HEK293 (cell line): ENCODE measurements at regions not wholly inside any gene's neighbourhood (a gene's known extent, or its start where the extent isn't known, plus 50 kb on each side); places are given as distances from the start of the nearest gene placed in this dataset.

Experiments
- CTCF ChIA-PET: fragments of 350-600 bp; formaldehyde crosslinking; extraction: SDS; loops from one replicate; lab custom pipeline; 2021; ENCODE audit warnings: antibody characterized with exemption; lab: Yijun Ruan, JAX
- POLR2A ChIA-PET: fragments of 300-600 bp; formaldehyde crosslinking; extraction: SDS; loops from one replicate; lab custom pipeline; 2020; ENCODE audit warnings: antibody characterized with exemption, inconsistent platforms; lab: Yijun Ruan, JAX
- H3K27ac ChIP-seq: fragments of 200-500 bp; sonication (Bioruptor generic); 2 replicates; pipeline ENCODE4 v1.5.1; 2014; ENCODE audit warnings: low read depth, low read length, control low read depth, inconsistent platforms; ENCODE audit errors: extremely low read depth
- H3K36me3 ChIP-seq, 2 experiments: fragments of 200-500 bp in 1 of 2; sonication (Bioruptor generic) in 1 of 2; 1 replicate in 1 of 2; 2 replicates in 1 of 2; pipeline ENCODE4 v1.5.1; 2014 to 2017; ENCODE audit warnings: inconsistent platforms in 2 of 2, low read length in 2 of 2; ENCODE audit not compliant: control insufficient read depth in 2 of 2, insufficient read depth in 1 of 2
- H3K4me1 ChIP-seq: fragments of 200-500 bp; sonication (Bioruptor generic); 2 replicates; pipeline ENCODE4 v1.5.1; 2014; ENCODE audit warnings: mild to moderate bottlenecking, low read length, inconsistent platforms; ENCODE audit not compliant: control insufficient read depth, insufficient read depth
- H3K4me3 ChIP-seq: 2 replicates; pipeline ENCODE4 v1.5.1; 2011; ENCODE audit warnings: low read depth, mild to moderate bottlenecking, control low read depth, low read length, moderate library complexity
- H3K9me3 ChIP-seq: fragments of 200-500 bp; sonication (Bioruptor generic); 2 replicates; pipeline ENCODE4 v1.5.1; 2014; ENCODE audit warnings: low read depth, low read length, inconsistent platforms; ENCODE audit not compliant: control insufficient read depth, insufficient read depth
- ATF2 ChIP-seq: fragments of 450-650 bp; formaldehyde crosslinking; IDR thresholded peaks from 2 replicates; pipeline ENCODE4 v1.5.1; 2016; ENCODE audit warnings: missing biosample characterization, missing genetic modification characterization, low read depth
- IKZF3 ChIP-seq: fragments of 450-650 bp; IDR thresholded peaks from 2 replicates; pipeline ENCODE4 v1.5.0; 2018; ENCODE audit warnings: missing biosample characterization, mild to moderate bottlenecking, missing genetic modification characterization, moderate library complexity
- REPIN1 ChIP-seq: fragments of 450-650 bp; formaldehyde crosslinking; IDR thresholded peaks from 2 replicates; pipeline ENCODE4 v1.5.1; 2017; ENCODE audit warnings: missing biosample characterization, missing genetic modification characterization, low read depth
- ZBTB7A ChIP-seq: fragments of 450-650 bp; formaldehyde crosslinking; IDR thresholded peaks from 2 replicates; pipeline ENCODE4 v1.5.1; 2016; ENCODE audit warnings: low read depth, missing biosample characterization, missing genetic modification characterization
- ZNF16 ChIP-seq: fragments of 450-650 bp; formaldehyde crosslinking; IDR thresholded peaks from 2 replicates; pipeline ENCODE4 v1.5.1; 2016; ENCODE audit warnings: low read depth, missing biosample characterization, missing genetic modification characterization
- ZNF221 ChIP-seq: fragments of 450-650 bp; formaldehyde crosslinking; IDR thresholded peaks from 2 replicates; pipeline ENCODE4 v1.5.1; 2017; ENCODE audit warnings: missing biosample characterization, missing genetic modification characterization, borderline replicate concordance
- ZNF473 ChIP-seq: fragments of 450-650 bp; formaldehyde crosslinking; IDR thresholded peaks from 2 replicates; pipeline ENCODE4 v1.5.1; 2017; ENCODE audit warnings: missing biosample characterization, missing genetic modification characterization
- ZNF48 ChIP-seq: fragments of 450-650 bp; formaldehyde crosslinking; IDR thresholded peaks from 2 replicates; pipeline ENCODE4 v1.5.1; 2016; ENCODE audit warnings: missing biosample characterization, missing genetic modification characterization
- ZNF596 ChIP-seq: fragments of 450-650 bp; IDR thresholded peaks from 2 replicates; pipeline ENCODE4 v1.5.0; 2018; ENCODE audit warnings: missing biosample characterization, mild to moderate bottlenecking, missing genetic modification characterization, moderate library complexity
- TF ChIP-seq, protein P1 (sequence below): fragments of 450-650 bp; formaldehyde crosslinking; IDR thresholded peaks from 2 replicates; pipeline ENCODE4 v1.5.1; 2017; ENCODE audit warnings: missing biosample characterization, missing genetic modification characterization
- TF ChIP-seq, protein P2 (sequence below): IDR thresholded peaks from 2 replicates; pipeline ENCODE4 v1.6.1; 2011; ENCODE audit warnings: mild to moderate bottlenecking, low read depth, low read length, borderline replicate concordance
- TF ChIP-seq, protein P3 (sequence below): fragments of 450-650 bp; formaldehyde crosslinking; IDR thresholded peaks from 2 replicates; pipeline ENCODE4 v1.5.1; 2016; ENCODE audit warnings: missing biosample characterization, missing genetic modification characterization, low read depth

DNA sequence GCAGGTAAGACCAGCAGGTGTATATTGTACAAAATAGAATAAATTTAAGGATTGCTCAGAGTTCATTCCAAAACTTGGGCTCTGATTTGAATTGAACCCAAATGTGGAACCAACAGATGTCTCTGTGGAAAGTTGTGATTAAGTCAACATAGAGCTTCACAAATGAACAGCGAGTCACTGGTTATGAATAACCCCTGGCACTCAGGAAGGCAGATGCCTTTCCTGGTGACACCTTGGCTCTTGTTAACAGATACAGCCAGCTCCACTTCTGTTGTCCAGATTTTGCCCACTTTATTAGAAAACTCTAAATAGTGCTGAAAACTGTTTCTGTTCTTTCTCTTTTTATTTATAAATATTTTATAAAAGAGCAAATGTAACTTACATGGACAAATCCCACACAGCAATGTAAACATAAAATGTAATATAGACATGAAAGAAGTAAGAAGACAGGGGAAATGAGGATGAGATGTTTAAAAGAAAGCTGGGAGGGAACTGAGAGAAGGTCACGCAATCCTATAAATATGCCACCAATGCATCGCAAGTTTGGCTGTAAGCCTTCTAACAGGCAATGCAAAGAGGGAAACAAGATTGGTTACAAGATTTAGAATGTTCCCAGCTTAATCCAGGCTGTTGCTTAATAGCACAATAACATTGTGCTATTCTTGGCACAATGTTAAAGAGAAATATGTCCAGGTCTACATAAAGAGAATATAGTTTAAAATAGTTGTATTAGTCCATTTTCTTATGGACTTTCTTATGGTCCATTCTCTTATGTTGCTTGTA is 495.5 kb downstream of the TAFA4 start:
- no peaks in the 10 kb centered on the region for H3K36me3 ChIP-seq
- POLR2A ChIA-PET, result no interaction called here
- no peaks in the 10 kb centered on the region for H3K9me3 ChIP-seq
- no peak overlapping the region for H3K27ac ChIP-seq
- CTCF ChIA-PET, result no interaction called here
- TF ChIP-seq ZNF16 (no peak), ZNF48 (tag by site-specific recombination) (no peak), ZBTB7A (tag by site-specific recombination) (no peak), REPIN1 (tag by site-specific recombination) (no peak), IKZF3 (no peak), ATF2 (tag by site-specific recombination) (no peak)
- TF ChIP-seq, protein P1, sequence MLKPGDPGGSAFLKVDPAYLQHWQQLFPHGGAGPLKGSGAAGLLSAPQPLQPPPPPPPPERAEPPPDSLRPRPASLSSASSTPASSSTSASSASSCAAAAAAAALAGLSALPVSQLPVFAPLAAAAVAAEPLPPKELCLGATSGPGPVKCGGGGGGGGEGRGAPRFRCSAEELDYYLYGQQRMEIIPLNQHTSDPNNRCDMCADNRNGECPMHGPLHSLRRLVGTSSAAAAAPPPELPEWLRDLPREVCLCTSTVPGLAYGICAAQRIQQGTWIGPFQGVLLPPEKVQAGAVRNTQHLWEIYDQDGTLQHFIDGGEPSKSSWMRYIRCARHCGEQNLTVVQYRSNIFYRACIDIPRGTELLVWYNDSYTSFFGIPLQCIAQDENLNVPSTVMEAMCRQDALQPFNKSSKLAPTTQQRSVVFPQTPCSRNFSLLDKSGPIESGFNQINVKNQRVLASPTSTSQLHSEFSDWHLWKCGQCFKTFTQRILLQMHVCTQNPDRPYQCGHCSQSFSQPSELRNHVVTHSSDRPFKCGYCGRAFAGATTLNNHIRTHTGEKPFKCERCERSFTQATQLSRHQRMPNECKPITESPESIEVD (tag by site-specific recombination), result no peak
- TF ChIP-seq, protein P2, sequence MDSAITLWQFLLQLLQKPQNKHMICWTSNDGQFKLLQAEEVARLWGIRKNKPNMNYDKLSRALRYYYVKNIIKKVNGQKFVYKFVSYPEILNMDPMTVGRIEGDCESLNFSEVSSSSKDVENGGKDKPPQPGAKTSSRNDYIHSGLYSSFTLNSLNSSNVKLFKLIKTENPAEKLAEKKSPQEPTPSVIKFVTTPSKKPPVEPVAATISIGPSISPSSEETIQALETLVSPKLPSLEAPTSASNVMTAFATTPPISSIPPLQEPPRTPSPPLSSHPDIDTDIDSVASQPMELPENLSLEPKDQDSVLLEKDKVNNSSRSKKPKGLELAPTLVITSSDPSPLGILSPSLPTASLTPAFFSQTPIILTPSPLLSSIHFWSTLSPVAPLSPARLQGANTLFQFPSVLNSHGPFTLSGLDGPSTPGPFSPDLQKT, result no peak
- TF ChIP-seq, protein P3, sequence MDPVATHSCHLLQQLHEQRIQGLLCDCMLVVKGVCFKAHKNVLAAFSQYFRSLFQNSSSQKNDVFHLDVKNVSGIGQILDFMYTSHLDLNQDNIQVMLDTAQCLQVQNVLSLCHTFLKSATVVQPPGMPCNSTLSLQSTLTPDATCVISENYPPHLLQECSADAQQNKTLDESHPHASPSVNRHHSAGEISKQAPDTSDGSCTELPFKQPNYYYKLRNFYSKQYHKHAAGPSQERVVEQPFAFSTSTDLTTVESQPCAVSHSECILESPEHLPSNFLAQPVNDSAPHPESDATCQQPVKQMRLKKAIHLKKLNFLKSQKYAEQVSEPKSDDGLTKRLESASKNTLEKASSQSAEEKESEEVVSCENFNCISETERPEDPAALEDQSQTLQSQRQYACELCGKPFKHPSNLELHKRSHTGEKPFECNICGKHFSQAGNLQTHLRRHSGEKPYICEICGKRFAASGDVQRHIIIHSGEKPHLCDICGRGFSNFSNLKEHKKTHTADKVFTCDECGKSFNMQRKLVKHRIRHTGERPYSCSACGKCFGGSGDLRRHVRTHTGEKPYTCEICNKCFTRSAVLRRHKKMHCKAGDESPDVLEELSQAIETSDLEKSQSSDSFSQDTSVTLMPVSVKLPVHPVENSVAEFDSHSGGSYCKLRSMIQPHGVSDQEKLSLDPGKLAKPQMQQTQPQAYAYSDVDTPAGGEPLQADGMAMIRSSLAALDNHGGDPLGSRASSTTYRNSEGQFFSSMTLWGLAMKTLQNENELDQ (tag by site-specific recombination), result no peak
- H3K4me1 ChIP-seq, result no peaks in the 10 kb centered on the region
- H3K4me3 ChIP-seq, result no peak overlapping the region

DNA sequence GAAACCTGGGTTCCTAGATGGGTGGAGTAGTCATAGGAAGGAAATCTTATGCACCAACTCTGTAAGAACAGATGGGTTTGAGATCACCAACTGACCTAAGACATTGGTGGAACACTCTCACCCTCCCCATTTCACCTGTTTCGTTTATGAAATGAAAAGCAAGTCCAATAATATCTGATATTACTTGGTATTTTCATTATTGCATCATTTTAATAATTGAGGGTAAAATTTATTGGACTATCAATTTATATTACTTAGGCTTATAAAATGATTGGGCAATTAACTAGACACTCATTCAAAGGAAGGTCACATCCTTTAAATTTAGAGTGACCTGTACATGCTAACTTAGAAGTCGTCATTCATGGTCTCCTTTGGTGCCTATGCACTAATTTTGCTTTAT is 503.9 kb downstream of the TAFA4 start:
- H3K4me1 ChIP-seq, result no peaks in the 10 kb centered on the region
- TF ChIP-seq ZNF473 (tag by site-specific recombination), result no peak
- H3K4me3 ChIP-seq, result no peak overlapping the region
- CTCF ChIA-PET, result no interaction called here
- H3K36me3 ChIP-seq, result no peaks in the 10 kb centered on the region
- no peaks in the 10 kb centered on the region for H3K9me3 ChIP-seq
- POLR2A ChIA-PET, result no interaction called here
- no peak overlapping the region for H3K27ac ChIP-seq

GRCh38 chr3:68424796-68425460 is 507.4 kb downstream of the TAFA4 start:
- Histone ChIP-seq H3K4me3 (no peak overlapping the region), H3K36me3 (no peaks in the 10 kb centered on the region), H3K9me3 (no peaks in the 10 kb centered on the region), H3K27ac (no peak overlapping the region), H3K4me1 (no peaks in the 10 kb centered on the region)
- CTCF ChIA-PET, result interaction anchor here (0.5 kb wide), 1 partner anchor 31 kb away, joined by 3 read pairs; no protein-coding TSS in a partner anchor
- POLR2A ChIA-PET, result no interaction called here
- TF ChIP-seq ZNF596 (no peak), ZNF221 (tag by site-specific recombination) (no peak)
